Caco-2 (cell line): ENCODE measurements at regions not wholly inside any gene's neighbourhood (a gene's known extent, or its start where the extent isn't known, plus 50 kb on each side); places are given as distances from the start of the nearest gene placed in this dataset.

Experiments
- BruUV-seq: library from RNA; stranded (reverse); fragments of 400-500 nt; replicated peaks from 2 replicates; lab custom pipeline; 2021; lab: Mats Ljungman, UMichigan
- CTCF ChIA-PET: fragments of 300-600 bp; sonication (Branson Sonifier 250); formaldehyde crosslinking; loops from one replicate; lab custom pipeline; 2022; ENCODE audit warnings: antibody characterized with exemption; lab: Charles Lee
- POLR2A ChIA-PET: fragments of 300-600 bp; sonication (Branson Sonifier 250); formaldehyde crosslinking; loops from one replicate; lab custom pipeline; 2022; ENCODE audit warnings: antibody characterized with exemption; lab: Charles Lee
- DNase-seq, 2 experiments: peaks; one replicate each; pipeline versions ENCODE4 v3.0.0 to v3.0.0-alpha.2; 2020 to 2022
- H3K27me3 ChIP-seq: replicated peaks from 2 replicates; pipeline ENCODE4 v1.6.0; 2011; ENCODE audit warnings: low read length; ENCODE audit not compliant: control insufficient read depth, insufficient read depth
- H3K36me3 ChIP-seq: 2 replicates; pipeline ENCODE4 v1.5.1; 2011; ENCODE audit warnings: low read length; ENCODE audit not compliant: control insufficient read depth, insufficient read depth
- H3K4me1 ChIP-seq: fragments of 250-450 bp; sonication (Bioruptor Pico); 2 replicates; pipeline ENCODE4 v1.5.1; 2020; ENCODE audit warnings: mild to moderate bottlenecking
- H3K4me3 ChIP-seq: 2 replicates; pipeline ENCODE4 v1.5.1; 2011; ENCODE audit warnings: low read depth, mild to moderate bottlenecking, control low read depth, low read length
- H3K9me3 ChIP-seq: fragments of 250-450 bp; sonication (Bioruptor Pico); 2 replicates; pipeline ENCODE4 v1.5.1; 2020; ENCODE audit warnings: mild to moderate bottlenecking, moderate library complexity
- H3K27ac Mint-ChIP-seq: one replicate; pipeline ENCODE4 v1.8.0; 2022; ENCODE audit warnings: mixed read lengths; ENCODE audit not compliant: unreplicated experiment
- H3K27me3 Mint-ChIP-seq: one replicate; pipeline ENCODE4 v1.8.0; 2022; ENCODE audit warnings: mixed read lengths; ENCODE audit not compliant: insufficient read depth, unreplicated experiment
- H3K36me3 Mint-ChIP-seq: one replicate; pipeline ENCODE4 v1.8.0; 2022; ENCODE audit warnings: mild to moderate bottlenecking, mixed read lengths; ENCODE audit not compliant: insufficient read depth, unreplicated experiment
- H3K4me1 Mint-ChIP-seq: one replicate; pipeline ENCODE4 v1.8.0; 2022; ENCODE audit warnings: low read depth, mixed read lengths; ENCODE audit not compliant: unreplicated experiment
- H3K4me3 Mint-ChIP-seq: one replicate; pipeline ENCODE4 v1.8.0; 2022; ENCODE audit warnings: mild to moderate bottlenecking, moderate library complexity, mixed read lengths; ENCODE audit not compliant: unreplicated experiment
- H3K9me3 Mint-ChIP-seq: one replicate; pipeline ENCODE4 v1.8.0; 2022; ENCODE audit warnings: mixed read lengths; ENCODE audit not compliant: unreplicated experiment
- intact Hi-C: fragments of 100-400 bp; cut with micrococcal nuclease; formaldehyde crosslinking; loops from one replicate; pipeline ENCODE4 v1.10.0; 2022; ENCODE audit not compliant: unreplicated experiment
- TF ChIP-seq, protein P1 (sequence below), 2 experiments: fragments of 200-600 bp in 1 of 2; IDR thresholded peaks; 1 replicate in 1 of 2; 2 replicates in 1 of 2; pipeline versions ENCODE4 v1.5.1 to v1.8.0; 2011 to 2022; ENCODE audit warnings: antibody characterized with exemption in 1 of 2, control low read depth in 1 of 2, inconsistent platforms in 1 of 2, low read depth in 1 of 2, low read length in 1 of 2, mild to moderate bottlenecking in 1 of 2, moderate library complexity in 1 of 2; ENCODE audit not compliant: insufficient read depth in 1 of 2, severe bottlenecking in 1 of 2, unreplicated experiment in 1 of 2

DNA sequence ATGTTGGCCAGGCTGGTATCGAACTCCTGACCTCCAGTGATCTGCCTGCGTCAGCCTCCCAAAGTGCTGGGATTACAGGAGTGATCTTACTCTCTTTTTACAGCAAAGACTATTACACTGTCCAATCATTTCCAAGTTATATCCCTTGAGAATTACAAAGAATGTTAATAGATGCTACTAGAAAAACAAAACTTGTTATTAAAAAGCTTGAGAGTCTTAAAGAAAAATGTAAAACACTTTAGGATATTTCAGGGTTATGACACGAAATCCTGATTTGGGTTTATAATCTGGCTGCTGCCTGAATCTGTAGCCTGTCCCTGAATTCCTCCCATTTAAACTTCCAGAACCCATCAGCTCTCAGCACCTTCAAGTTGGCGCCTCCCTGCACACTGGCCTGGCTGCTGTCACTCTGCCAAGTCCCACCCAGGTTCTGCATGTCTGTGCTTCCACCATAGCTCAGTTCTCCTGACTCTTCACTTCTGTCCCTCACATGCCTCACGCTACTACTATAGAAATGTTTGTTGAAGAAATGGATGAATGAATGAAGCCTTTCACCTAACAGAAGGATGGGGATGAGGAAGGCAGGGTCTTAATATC is 55.8 kb upstream of the RFXAP start:
- Histone ChIP-seq H3K36me3 (no peaks in the 10 kb centered on the region), H3K27me3 (no peaks in the 10 kb centered on the region), H3K4me1 (peaks cover 7% of the 10 kb centered on the region; the same call in 1 of the 2 replicates), H3K4me3 (no peak overlapping the region), H3K9me3 (peaks cover 13% of the 10 kb centered on the region)
- Mint-ChIP-seq H3K27me3 (no peaks in the 10 kb centered on the region), H3K27ac (no peak overlapping the region), H3K9me3 (peaks cover 21% of the 10 kb centered on the region), H3K4me3 (no peak overlapping the region), H3K36me3 (no peaks in the 10 kb centered on the region), H3K4me1 (no peaks in the 10 kb centered on the region)
- CTCF ChIA-PET, result no interaction called here
- POLR2A ChIA-PET, result no interaction called here
- no peak for DNase-seq
- TF ChIP-seq, protein P1, sequence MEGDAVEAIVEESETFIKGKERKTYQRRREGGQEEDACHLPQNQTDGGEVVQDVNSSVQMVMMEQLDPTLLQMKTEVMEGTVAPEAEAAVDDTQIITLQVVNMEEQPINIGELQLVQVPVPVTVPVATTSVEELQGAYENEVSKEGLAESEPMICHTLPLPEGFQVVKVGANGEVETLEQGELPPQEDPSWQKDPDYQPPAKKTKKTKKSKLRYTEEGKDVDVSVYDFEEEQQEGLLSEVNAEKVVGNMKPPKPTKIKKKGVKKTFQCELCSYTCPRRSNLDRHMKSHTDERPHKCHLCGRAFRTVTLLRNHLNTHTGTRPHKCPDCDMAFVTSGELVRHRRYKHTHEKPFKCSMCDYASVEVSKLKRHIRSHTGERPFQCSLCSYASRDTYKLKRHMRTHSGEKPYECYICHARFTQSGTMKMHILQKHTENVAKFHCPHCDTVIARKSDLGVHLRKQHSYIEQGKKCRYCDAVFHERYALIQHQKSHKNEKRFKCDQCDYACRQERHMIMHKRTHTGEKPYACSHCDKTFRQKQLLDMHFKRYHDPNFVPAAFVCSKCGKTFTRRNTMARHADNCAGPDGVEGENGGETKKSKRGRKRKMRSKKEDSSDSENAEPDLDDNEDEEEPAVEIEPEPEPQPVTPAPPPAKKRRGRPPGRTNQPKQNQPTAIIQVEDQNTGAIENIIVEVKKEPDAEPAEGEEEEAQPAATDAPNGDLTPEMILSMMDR (IDR thresholded peaks at IDR 0.05; ENCODE audit: insufficient read depth in 1 of 2, low read depth in 1 of 2, low read length in 1 of 2, severe bottlenecking in 1 of 2, unreplicated experiment in 1 of 2), result no peak
- no TSS peak for BruUV-seq
- intact Hi-C loops, result no loop called here

DNA sequence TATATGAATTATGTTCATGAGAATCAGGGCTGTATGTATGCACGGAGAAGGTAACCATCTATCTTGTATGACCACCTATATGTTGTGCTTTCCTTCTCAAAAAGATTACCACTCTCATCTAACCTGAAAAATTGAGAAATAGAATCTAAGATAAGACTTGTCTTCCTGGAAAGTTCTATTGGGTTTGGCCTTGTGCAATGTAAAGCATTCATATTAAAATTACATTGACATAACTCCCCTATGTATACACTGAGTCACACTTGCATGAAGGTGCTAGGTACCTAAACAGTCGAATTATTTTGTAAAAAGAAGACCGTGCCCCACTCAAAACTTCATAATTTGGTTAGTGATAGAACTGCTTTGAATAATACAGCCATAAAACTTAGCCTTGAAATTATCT is 54.5 kb upstream of the RFXAP start:
- Histone ChIP-seq H3K27me3 (no peaks in the 10 kb centered on the region; the same call in 1 of the 2 replicates), H3K36me3 (no peaks in the 10 kb centered on the region), H3K9me3 (peaks cover 13% of the 10 kb centered on the region), H3K4me1 (peaks cover 7% of the 10 kb centered on the region; the same call in 1 of the 2 replicates), H3K4me3 (no peak overlapping the region)
- POLR2A ChIA-PET, result no interaction called here
- Mint-ChIP-seq H3K4me3 (no peak overlapping the region), H3K36me3 (no peaks in the 10 kb centered on the region), H3K9me3 (peaks cover 21% of the 10 kb centered on the region), H3K27me3 (no peaks in the 10 kb centered on the region), H3K4me1 (no peaks in the 10 kb centered on the region), H3K27ac (no peak overlapping the region)
- BruUV-seq, result no TSS peak
- CTCF ChIA-PET, result no interaction called here
- no peak for DNase-seq
- intact Hi-C loops, result no loop called here
- TF ChIP-seq, protein P1 (IDR thresholded peaks at IDR 0.05; ENCODE audit: insufficient read depth in 1 of 2, low read depth in 1 of 2, low read length in 1 of 2, severe bottlenecking in 1 of 2, unreplicated experiment in 1 of 2), result no peak

DNA sequence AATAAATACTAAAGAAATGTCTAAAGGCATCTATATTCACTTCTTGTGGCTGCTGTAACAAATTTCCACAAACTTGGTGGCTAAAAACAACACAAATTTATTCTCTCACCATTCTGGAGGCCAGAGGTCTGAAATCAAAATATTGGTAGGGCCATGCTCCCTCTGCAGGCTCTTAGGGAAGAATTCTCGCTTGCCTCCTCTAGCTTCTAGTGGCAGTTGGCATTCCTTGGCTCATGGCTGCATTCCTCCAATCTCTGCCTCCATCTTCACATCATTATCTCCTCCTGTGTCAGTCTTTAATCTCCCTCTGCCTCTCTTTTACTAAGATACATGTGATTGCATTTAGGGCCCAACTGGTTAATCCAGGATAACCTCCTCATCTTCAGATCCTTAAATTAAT is 54.1 kb upstream of the RFXAP start:
- intact Hi-C loops, result no loop called here
- BruUV-seq, result no TSS peak
- Mint-ChIP-seq H3K27ac (no peak overlapping the region), H3K4me3 (no peak overlapping the region), H3K9me3 (peaks cover 21% of the 10 kb centered on the region), H3K4me1 (no peaks in the 10 kb centered on the region), H3K27me3 (no peaks in the 10 kb centered on the region), H3K36me3 (no peaks in the 10 kb centered on the region)
- H3K36me3 ChIP-seq, result no peaks in the 10 kb centered on the region
- H3K9me3 ChIP-seq, result peaks cover 13% of the 10 kb centered on the region
- no peaks in the 10 kb centered on the region; the same call in 1 of the 2 replicates for H3K27me3 ChIP-seq
- CTCF ChIA-PET, result no interaction called here
- H3K4me1 ChIP-seq, result peaks cover 7% of the 10 kb centered on the region; the same call in 1 of the 2 replicates
- H3K4me3 ChIP-seq, result no peak overlapping the region
- TF ChIP-seq, protein P1 (IDR thresholded peaks at IDR 0.05; ENCODE audit: insufficient read depth in 1 of 2, low read depth in 1 of 2, low read length in 1 of 2, severe bottlenecking in 1 of 2, unreplicated experiment in 1 of 2), result no peak
- POLR2A ChIA-PET, result no interaction called here
- no peak for DNase-seq
